KG1 (cell line): ENCODE measurements at regions not wholly inside any gene's neighbourhood (a gene's known extent, or its start where the extent isn't known, plus 50 kb on each side); places are given as distances from the start of the nearest gene placed in this dataset.

Experiments used
- DNase-seq: peaks from one replicate; lab custom pipeline; 2025; lab: John Stamatoyannopoulos, UW

GRCh38 chr1:38456531-38456876, 403.1 kb downstream of the RRAGC start:
- no peak for DNase-seq

- no peak for DNase-seq
Observed at GRCh38 chr1:38455829-38456530, 403.6 kb downstream of the RRAGC start.

- DNase-seq: no peak
Observed at GRCh38 chr1:38454749-38455441, 404.7 kb downstream of the RRAGC start.

GRCh38 chr1:38454236-38454635, 405.3 kb downstream of the RRAGC start:
- DNase-seq: no peak

GRCh38 chr1:38452246-38452645, 405.7 kb upstream of the POU3F1 start:
- no peak for DNase-seq

- no peak for DNase-seq
Observed at GRCh38 chr1:38451541-38451993, 405.0 kb upstream of the POU3F1 start.

- no peak for DNase-seq
Observed at GRCh38 chr1:38448893-38449292, 402.3 kb upstream of the POU3F1 start.

- no peak for DNase-seq
Observed at GRCh38 chr1:38446936-38447335, 400.3 kb upstream of the POU3F1 start.

- no peak for DNase-seq
Observed at GRCh38 chr1:38444770-38445442, 398.3 kb upstream of the POU3F1 start.

- DNase-seq: no peak
Observed at GRCh38 chr1:38444311-38444710, 397.7 kb upstream of the POU3F1 start.

GRCh38 chr1:38440402-38440801, 393.8 kb upstream of the POU3F1 start:
- no peak for DNase-seq

GRCh38 chr1:38436749-38437148, 390.2 kb upstream of the POU3F1 start:
- no peak for DNase-seq

GRCh38 chr1:38436006-38436405, 389.4 kb upstream of the POU3F1 start:
- no peak for DNase-seq

- no peak for DNase-seq
Observed at GRCh38 chr1:38433084-38433722, 386.6 kb upstream of the POU3F1 start.

- DNase-seq: no peak
Observed at GRCh38 chr1:38431535-38432376, 385.2 kb upstream of the POU3F1 start.

GRCh38 chr1:38430949-38431348, 384.4 kb upstream of the POU3F1 start:
- no peak for DNase-seq

- no peak for DNase-seq
Observed at GRCh38 chr1:38424677-38425076, 378.1 kb upstream of the POU3F1 start.

GRCh38 chr1:38420666-38421065, 374.1 kb upstream of the POU3F1 start:
- DNase-seq: no peak

GRCh38 chr1:38418195-38419030, 371.8 kb upstream of the POU3F1 start:
- DNase-seq: no peak

GRCh38 chr1:38403667-38404066, 357.1 kb upstream of the POU3F1 start:
- no peak for DNase-seq
